ENCODE measurements at regions not wholly inside any gene's neighbourhood (a gene's known extent, or its start where the extent isn't known, plus 50 kb on each side); places are given as distances from the start of the nearest gene placed in this dataset.

DNA sequence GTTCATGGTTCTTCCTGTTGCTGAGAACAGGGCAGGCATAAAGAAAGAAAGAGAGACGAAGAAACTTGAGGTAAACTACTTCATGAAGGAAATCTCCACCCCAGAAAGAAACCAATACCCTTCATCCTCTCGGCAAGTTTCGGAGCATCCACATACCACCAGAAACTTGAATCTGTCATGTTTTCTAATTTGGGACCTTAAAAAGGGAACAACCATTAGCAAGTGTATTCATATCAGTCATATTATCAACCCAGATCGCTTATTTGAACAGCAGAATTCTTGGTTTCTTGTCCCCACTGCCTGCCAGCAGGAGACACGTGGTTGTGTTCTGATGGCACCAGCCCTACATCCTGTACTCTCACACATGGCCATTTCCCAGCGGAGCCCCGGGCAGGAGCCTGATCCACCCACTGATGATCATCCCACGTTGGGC is 53.2 kb upstream of the FZD7 start:
- Mint-ChIP-seq H3K4me3 (no peak overlapping the region), H3K9me3 (no peaks in the 10 kb centered on the region), H3K36me3 (ENCODE audit: low read depth) (no peaks in the 10 kb centered on the region), H3K4me1 (no peaks in the 10 kb centered on the region), H3K27ac (no peak overlapping the region), H3K27me3 (peaks cover 14% of the 10 kb centered on the region)
- no peak for TF ChIP-seq CTCF (IDR thresholded peaks at IDR 0.05)
- POLR2A ChIA-PET, result no interaction called here
- ATAC-seq (ENCODE audit: low read depth) (no peak), DNase-seq (no peak)
- CTCF ChIA-PET, result no interaction called here
- intact Hi-C loops (cut with micrococcal nuclease), result no loop called here

GRCh38 chr2:201980946-201981345 is 52.7 kb upstream of the FZD7 start:
- Mint-ChIP-seq H3K4me3 (no peak overlapping the region), H3K4me1 (no peaks in the 10 kb centered on the region), H3K36me3 (ENCODE audit: low read depth) (no peaks in the 10 kb centered on the region), H3K9me3 (no peaks in the 10 kb centered on the region), H3K27ac (no peak overlapping the region), H3K27me3 (peaks cover 9% of the 10 kb centered on the region)
- intact Hi-C loops (cut with micrococcal nuclease), result no loop called here
- DNase-seq, result no peak
- POLR2A ChIA-PET, result no interaction called here
- no peak for ATAC-seq (ENCODE audit: low read depth)
- CTCF ChIA-PET, result no interaction called here
- no peak for TF ChIP-seq CTCF (IDR thresholded peaks at IDR 0.05)

- ATAC-seq (ENCODE audit: low read depth) (no peak), DNase-seq (no peak)
- no peaks in the 10 kb centered on the region for H3K4me1 Mint-ChIP-seq
- POLR2A ChIA-PET, result no interaction called here
- H3K4me3 Mint-ChIP-seq, result no peak overlapping the region
- no peaks in the 10 kb centered on the region for H3K9me3 Mint-ChIP-seq
- intact Hi-C loops (cut with micrococcal nuclease), result no loop called here
- H3K27me3 Mint-ChIP-seq, result peaks cover 6% of the 10 kb centered on the region
- no peaks in the 10 kb centered on the region for H3K36me3 Mint-ChIP-seq (ENCODE audit: low read depth)
- H3K27ac Mint-ChIP-seq, result no peak overlapping the region
- CTCF ChIA-PET, result no interaction called here
- TF ChIP-seq CTCF (IDR thresholded peaks at IDR 0.05), result no peak
Observed at GRCh38 chr2:201983174-201983573, 50.5 kb upstream of the FZD7 start.

- POLR2A ChIA-PET, result no interaction called here
- no peak for TF ChIP-seq CTCF (IDR thresholded peaks at IDR 0.05)
- H3K36me3 Mint-ChIP-seq (ENCODE audit: low read depth), result no peaks in the 10 kb centered on the region
- ATAC-seq (ENCODE audit: low read depth) (no peak), DNase-seq (no peak)
- no peak overlapping the region for H3K27ac Mint-ChIP-seq
- H3K9me3 Mint-ChIP-seq, result no peaks in the 10 kb centered on the region
- H3K27me3 Mint-ChIP-seq, result peaks cover 6% of the 10 kb centered on the region
- no peak overlapping the region for H3K4me3 Mint-ChIP-seq
- CTCF ChIA-PET, result no interaction called here
- H3K4me1 Mint-ChIP-seq, result no peaks in the 10 kb centered on the region
- intact Hi-C loops (cut with micrococcal nuclease), result no loop called here
Observed at GRCh38 chr2:201983800-201984199, 49.9 kb upstream of the FZD7 start.
